ENCODE measurements at regions not wholly inside any gene's neighbourhood (a gene's known extent, or its start where the extent isn't known, plus 50 kb on each side); places are given as distances from the start of the nearest gene placed in this dataset.

DNA sequence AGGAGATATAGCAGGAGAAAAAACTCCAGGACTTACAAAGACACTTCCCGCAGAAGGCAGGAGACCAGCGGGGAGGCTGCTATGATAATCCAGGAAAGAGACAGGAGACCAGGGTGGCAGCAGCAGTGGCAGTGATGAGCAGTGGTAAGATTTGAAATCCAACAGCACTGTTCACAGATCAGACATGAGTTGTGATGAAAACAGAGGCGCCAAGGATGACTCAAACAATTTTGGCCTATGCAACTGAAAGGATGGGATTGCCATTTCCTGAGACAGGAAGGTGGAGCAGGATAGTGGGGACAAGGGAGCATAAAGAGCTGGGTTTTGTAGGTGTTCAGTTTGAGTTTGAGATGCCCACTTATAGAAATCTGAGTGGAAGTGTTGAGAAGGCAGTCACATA, 108.6 kb upstream of the DYRK2 start:
- TF ChIP-seq EZH2 (IDR thresholded peaks at IDR 0.05) (no peak), POLR2AphosphoS5 (IDR thresholded peaks at IDR 0.05; ENCODE audit: borderline replicate concordance, low read depth, low read length) (no peak)

Measured in SK-N-MC (cell line).